Right lobe of liver (tissue), 6 donors: ENCODE measurements at regions not wholly inside any gene's neighbourhood (a gene's known extent, or its start where the extent isn't known, plus 50 kb on each side); places are given as distances from the start of the nearest gene placed in this dataset.

Experiments
- ATAC-seq, 4 donors: fragments of 200-7000 bp; cut with Tn5 transposase; one replicate each; pipeline ENCODE4 v1.9.1; 2020; ENCODE audit warnings: mild to moderate bottlenecking in 4 of 4, moderate library complexity in 4 of 4
- DNase-seq, 3 donors: peaks; one replicate each; pipeline ENCODE4 v3.0.0-alpha.2; 2020
- H3K27ac ChIP-seq, 3 donors: fragments of 200-600 bp; one replicate each; pipeline ENCODE4 v1.8.0; 2022
- H3K27me3 ChIP-seq, 2 donors: fragments of 200-600 bp; one replicate each; pipeline ENCODE4 v1.8.0; 2022
- H3K36me3 ChIP-seq, 4 donors: fragments of 200-600 bp; sonication (generic) in 1 of 4; one replicate each; pipeline versions ENCODE4 v1.5.1 to v1.8.0; 2017 to 2022; ENCODE audit warnings: control low read depth in 1 of 4
- H3K4me1 ChIP-seq, 4 donors: fragments of 200-600 bp; sonication (generic) in 1 of 4; one replicate each; pipeline versions ENCODE4 v1.5.1 to v1.8.0; 2017 to 2022; ENCODE audit warnings: control low read depth in 1 of 4
- H3K4me3 ChIP-seq, 3 donors: fragments of 200-600 bp; one replicate each; pipeline ENCODE4 v1.8.0; 2022
- H3K9me3 ChIP-seq, 4 donors: fragments of 200-600 bp; sonication (generic) in 1 of 4; one replicate each; pipeline versions ENCODE4 v1.5.1 to v1.8.0; 2017 to 2022; ENCODE audit warnings: control low read depth in 1 of 4
- POLR2A ChIP-seq: fragments of 450-650 bp; IDR thresholded peaks from one replicate; pipeline ENCODE4 v1.6.1; 2017; ENCODE audit warnings: antibody characterized with exemption, mild to moderate bottlenecking
- WGBS: methylation state at CpG from one replicate; pipeline ENCODE4 v1.1.6; 2018; ENCODE audit warnings: low coverage, low lambda C conversion rate; ENCODE audit not compliant: insufficient coverage; ENCODE audit errors: missing lambda C conversion rate; 5-methylcytosine and 5-hydroxymethylcytosine counted together
- intact Hi-C, 2 donors: fragments of 100-400 bp; cut with DNase I; formaldehyde crosslinking; loops; one replicate each; pipeline versions ENCODE4 v1.11.2 to v1.14.1; 2022
- TF ChIP-seq, protein P1 (sequence below), 4 donors: fragments of 200-600 bp in 3 of 4; fragments of 450-650 bp in 1 of 4; IDR thresholded peaks; one replicate each; pipeline versions ENCODE4 v1.5.1 to v1.8.0; 2016 to 2022; ENCODE audit warnings: antibody characterized with exemption in 4 of 4, mild to moderate bottlenecking in 2 of 4
- donor health status: DM: no; HTN: yes; CAD: no.
- donor health status: DM: no; HTN: no; CAD: no.
- donor health status: DM: no; HTN: no; CAD: no.
- donor health status: DM: no; HTN: yes; CAD: no.
- donor health status: DM: no; HTN: yes; CAD: no.

GRCh38 chr11:127136438-127136837, 135.9 kb upstream of the KIRREL3 start:
- Histone ChIP-seq H3K27me3 (no peaks in the 10 kb centered on the region), H3K36me3 (no peaks in the 10 kb centered on the region), H3K4me1 (no peaks in the 10 kb centered on the region), H3K4me3 (no peak overlapping the region), H3K9me3 (no peaks in the 10 kb centered on the region), H3K27ac (no peak overlapping the region)
- TF ChIP-seq, protein P1, sequence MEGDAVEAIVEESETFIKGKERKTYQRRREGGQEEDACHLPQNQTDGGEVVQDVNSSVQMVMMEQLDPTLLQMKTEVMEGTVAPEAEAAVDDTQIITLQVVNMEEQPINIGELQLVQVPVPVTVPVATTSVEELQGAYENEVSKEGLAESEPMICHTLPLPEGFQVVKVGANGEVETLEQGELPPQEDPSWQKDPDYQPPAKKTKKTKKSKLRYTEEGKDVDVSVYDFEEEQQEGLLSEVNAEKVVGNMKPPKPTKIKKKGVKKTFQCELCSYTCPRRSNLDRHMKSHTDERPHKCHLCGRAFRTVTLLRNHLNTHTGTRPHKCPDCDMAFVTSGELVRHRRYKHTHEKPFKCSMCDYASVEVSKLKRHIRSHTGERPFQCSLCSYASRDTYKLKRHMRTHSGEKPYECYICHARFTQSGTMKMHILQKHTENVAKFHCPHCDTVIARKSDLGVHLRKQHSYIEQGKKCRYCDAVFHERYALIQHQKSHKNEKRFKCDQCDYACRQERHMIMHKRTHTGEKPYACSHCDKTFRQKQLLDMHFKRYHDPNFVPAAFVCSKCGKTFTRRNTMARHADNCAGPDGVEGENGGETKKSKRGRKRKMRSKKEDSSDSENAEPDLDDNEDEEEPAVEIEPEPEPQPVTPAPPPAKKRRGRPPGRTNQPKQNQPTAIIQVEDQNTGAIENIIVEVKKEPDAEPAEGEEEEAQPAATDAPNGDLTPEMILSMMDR (IDR thresholded peaks at IDR 0.05), result no peak
- TF ChIP-seq POLR2A, result no peak
- no peak for ATAC-seq
- no peak for DNase-seq
- WGBS, result 86% methylated on average over 5 of the region's 6 CpGs
- intact Hi-C loops, result no loop called here

DNA sequence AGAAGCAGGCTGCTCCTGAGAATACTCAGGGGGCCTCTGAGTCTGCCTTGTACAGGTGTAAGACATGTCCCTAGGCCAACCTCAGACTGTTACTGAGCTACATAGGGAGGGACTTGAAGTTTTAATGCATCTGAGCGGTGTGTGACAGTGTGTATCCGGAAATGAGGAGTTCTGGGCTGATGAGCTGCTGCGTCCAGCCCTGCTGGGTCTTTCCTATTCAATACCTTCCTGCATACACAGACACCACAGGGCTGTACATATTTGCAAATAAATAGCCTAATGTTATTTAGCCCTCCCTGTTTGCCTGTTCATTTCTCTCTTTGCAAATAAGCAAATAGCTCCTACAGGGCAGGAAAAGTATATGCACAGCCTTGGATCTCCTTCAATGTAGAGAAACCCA, 134.7 kb upstream of the KIRREL3 start:
- H3K27ac ChIP-seq, result no peak overlapping the region
- no CpG with 5 or more reads among the region's 3 CpGs for WGBS
- no peak overlapping the region for H3K4me3 ChIP-seq
- DNase-seq (no peak), ATAC-seq (no peak)
- intact Hi-C loops, result no loop called here
- H3K9me3 ChIP-seq, result no peaks in the 10 kb centered on the region
- no peaks in the 10 kb centered on the region for H3K4me1 ChIP-seq
- no peaks in the 10 kb centered on the region for H3K27me3 ChIP-seq
- H3K36me3 ChIP-seq, result no peaks in the 10 kb centered on the region
- TF ChIP-seq, protein P1 (IDR thresholded peaks at IDR 0.05), result no peak
- TF ChIP-seq POLR2A, result no peak

DNA sequence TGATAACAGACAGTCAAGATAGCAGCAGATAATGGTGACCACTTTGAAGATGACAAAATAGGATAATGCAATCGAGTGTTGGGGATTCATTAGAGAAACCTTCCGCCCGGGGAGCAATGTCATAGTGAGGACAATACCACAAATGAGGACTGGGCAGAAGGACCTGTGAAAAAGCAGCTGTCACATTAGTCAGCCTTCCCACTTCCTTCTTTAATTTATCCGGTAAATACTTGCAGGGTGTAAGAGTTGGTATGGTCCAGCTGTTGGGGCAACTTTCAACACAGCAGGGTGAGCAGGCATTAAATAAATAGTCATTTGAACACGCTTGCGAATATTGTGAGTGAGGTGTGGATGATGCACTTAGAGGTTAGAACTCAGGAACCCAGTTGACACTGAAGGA, 132.5 kb upstream of the KIRREL3 start:
- intact Hi-C loops, result no loop called here
- ATAC-seq, result no peak
- H3K4me3 ChIP-seq, result no peak overlapping the region
- no peaks in the 10 kb centered on the region for H3K36me3 ChIP-seq
- H3K27ac ChIP-seq, result no peak overlapping the region
- DNase-seq, result no peak
- no peaks in the 10 kb centered on the region for H3K27me3 ChIP-seq
- 57% methylated on average over 6 of the region's 6 CpGs for WGBS
- no peaks in the 10 kb centered on the region for H3K9me3 ChIP-seq
- TF ChIP-seq, protein P1 (IDR thresholded peaks at IDR 0.05), result no peak
- TF ChIP-seq POLR2A, result no peak
- no peaks in the 10 kb centered on the region for H3K4me1 ChIP-seq

- ATAC-seq, result no peak
- H3K9me3 ChIP-seq, result no peaks in the 10 kb centered on the region
These were observed 129.8 kb upstream of the KIRREL3 start for GRCh38 chr11:127130321-127130720.

More at GRCh38 chr11:127130321-127130720, 129.8 kb upstream of the KIRREL3 start:
- Histone ChIP-seq H3K27ac (no peak overlapping the region), H3K4me3 (no peak overlapping the region), H3K27me3 (no peaks in the 10 kb centered on the region), H3K4me1 (no peaks in the 10 kb centered on the region), H3K36me3 (no peaks in the 10 kb centered on the region)
- no peak for DNase-seq
- intact Hi-C loops, result no loop called here
- WGBS, result 71% methylated on average over 1 of the region's 1 CpG
- no peak for TF ChIP-seq POLR2A
- TF ChIP-seq, protein P1 (IDR thresholded peaks at IDR 0.05), result no peak
